OCI-M1 (cell line): ENCODE measurements at regions not wholly inside any gene's neighbourhood (a gene's known extent, or its start where the extent isn't known, plus 50 kb on each side); places are given as distances from the start of the nearest gene placed in this dataset.

ENCODE experiments used
- DNase-seq: peaks from one replicate; lab custom pipeline; 2025; lab: John Stamatoyannopoulos, UW

DNA sequence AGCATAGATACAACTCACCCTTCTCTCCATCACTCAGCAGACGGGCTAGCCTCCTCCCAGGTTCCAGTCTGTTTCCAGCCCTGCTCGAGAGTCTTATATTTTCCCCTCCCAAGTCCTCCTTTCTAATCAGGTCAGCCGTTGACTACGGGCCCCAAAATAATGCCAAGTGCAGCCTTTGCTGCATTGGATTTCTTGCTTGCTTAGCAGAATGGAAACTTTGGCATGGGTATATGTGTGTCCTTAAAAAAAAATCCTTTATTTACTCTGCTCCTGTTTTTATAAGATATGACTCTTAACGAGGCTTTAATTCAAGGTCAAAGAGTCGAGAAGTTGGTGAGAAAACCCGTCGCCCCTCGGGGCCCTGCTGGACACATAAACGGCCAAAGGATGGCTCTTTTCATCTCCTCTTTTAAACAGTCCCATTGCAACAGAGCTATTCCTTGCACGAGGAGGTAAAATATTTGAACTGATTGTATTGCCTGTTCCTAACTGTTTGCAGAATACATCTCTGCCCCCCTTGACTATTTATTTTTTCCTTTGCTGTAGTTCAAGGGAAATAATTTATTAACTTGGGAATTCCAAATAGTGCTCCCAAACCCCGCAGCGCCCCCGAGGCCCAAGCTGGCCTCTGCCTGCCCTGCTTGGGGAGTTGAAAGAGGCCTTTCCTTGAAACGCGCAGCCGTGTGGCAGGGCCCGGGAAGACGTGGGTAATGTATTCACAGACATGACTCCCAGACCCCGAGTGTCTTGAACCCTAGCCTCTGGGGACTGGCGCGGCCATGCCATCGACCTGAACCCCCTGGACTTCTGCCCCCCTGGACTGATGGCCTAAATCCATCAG lies 156.5 kb upstream of the MYL2 start:
- no peak for DNase-seq

DNA sequence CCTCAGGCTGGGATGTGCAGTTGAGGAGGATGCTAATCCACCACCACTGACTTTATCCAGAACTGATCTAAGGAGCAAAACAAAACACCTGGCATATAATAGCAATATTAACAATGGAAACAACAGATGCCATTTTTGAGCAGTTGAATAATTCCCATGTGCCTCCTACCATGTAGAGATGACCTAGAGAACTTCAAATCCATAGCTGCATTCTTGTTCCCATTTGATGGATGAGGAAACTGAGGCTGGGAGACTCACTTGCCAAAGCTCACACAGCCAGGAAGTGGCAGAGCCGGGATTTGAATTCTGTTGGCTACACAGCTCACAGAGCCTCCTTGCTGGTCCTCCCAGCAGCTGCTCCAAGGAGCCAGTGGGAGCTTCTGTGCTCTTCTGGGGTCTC lies 155.8 kb upstream of the MYL2 start:
- no peak for DNase-seq

- no peak for DNase-seq
Measured at GRCh38 chr12:111074965-111075364, 154.6 kb upstream of the MYL2 start.

DNA sequence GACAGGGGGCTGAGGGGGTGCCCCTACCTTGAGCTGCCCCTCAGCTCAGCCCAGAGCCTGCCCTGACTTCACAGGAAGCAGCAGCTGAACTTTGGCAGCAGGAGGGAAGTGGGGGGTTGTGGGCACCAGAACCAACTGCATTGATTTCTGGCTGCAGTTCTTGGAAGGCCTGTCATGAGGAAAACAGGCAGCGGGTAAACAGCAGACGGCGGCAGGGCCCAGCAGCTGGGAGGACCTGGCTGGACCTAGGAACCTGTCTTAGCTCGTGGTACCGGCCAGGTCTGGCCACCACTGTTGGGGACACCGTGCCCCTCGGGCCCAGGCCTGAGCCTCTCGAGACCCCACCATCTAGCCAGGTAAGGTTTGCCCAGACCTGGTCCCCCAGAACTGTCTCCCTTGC lies 154.2 kb upstream of the MYL2 start:
- DNase-seq: no peak

DNA sequence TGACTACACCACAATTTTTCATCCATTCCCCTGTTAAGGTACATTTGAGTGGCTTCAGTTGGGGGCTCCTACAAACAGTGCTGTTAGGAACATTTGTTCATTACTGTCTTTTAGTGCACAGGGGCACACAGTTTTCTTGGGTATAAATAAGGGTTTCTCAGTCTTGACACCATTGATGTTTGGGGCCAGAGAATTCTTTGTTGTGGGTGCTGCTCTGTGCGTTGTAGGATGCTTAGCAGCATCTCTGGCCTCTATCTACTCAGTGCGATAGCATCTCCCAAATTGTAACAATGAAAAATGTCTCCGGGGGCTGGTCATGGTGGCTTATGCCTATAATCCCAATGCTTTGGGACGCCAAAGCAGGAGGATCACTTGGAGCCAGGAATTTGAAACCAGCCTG lies 153.0 kb upstream of the MYL2 start:
- DNase-seq: no peak

- no peak for DNase-seq
Measured at GRCh38 chr12:111072299-111072698, 151.9 kb upstream of the MYL2 start.

DNA sequence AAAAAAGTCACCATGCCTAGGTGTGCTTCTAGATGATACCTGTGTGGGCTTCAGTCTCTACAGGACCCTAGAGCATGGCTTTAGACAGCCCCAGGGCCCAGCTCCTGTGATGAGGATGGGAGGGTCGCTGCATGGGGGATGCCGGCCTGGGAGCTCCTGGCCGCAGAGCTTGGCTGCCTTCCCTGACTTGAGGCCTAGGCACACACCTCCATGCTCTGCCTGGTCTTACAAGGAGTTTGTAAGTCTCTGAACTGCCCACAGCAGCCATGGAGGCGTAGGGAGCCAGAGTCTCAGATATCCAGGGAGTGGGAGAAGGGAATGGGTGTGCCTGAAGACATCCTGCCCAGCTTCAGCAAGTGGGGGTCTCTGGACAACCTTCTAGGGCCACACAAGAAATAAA lies 149.5 kb upstream of the MYL2 start:
- no peak for DNase-seq

GRCh38 chr12:111068290-111068689 lies 147.9 kb upstream of the MYL2 start:
- no peak for DNase-seq

- no peak for DNase-seq
Measured at GRCh38 chr12:111067498-111067897, 147.1 kb upstream of the MYL2 start.

DNA sequence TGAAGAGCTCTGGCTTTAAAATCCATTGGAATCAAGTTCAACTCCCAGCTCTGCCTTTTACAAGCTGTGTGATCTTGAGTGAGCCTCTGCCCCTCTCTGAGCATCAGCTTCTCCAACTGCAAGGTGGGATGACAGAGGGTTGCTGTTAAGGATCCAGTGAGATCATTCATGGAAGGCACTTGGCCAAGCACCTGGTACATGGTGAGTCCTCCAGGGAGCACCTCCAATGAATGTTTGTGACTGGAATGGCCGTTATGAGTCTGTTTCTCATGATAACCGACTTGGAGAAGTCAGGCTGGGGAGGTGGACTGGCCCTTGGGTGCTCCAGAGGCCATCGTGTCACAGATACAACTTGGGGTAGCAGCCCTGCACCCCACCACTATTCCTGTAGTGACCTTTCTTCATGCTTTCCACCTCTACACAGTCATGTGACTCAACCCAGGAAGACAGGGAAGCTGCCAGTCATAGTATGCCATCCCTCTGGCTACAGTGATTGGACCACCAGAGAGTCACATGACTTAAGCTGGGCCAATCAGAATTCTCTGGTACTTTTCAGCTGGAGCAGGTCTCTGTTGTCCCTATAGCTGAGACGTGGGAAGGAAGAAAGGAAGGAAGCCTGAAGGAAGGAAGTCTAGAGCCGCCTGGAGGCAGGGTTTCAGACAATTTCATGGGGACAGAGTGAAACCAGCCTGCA lies 146.5 kb upstream of the MYL2 start:
- DNase-seq: peak; percentile 16

DNA sequence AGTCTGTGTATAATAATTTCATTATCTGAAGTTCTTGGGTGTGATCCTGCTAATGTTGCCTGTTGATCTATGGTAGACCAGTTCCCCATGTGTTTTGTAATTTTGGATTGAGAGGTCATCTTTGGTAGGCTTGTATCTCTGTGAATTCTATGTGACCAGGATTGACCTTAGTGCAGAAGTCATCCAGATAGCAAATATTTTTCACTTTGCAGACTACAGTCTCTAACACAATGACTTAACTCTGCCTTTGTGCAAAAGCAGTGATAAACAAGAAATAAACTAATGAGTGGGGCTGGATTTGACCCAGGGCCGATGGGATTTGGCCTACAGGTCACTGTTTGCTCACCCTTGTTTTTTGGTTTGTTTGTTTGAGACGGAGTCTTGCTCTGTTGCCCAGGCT lies 144.6 kb upstream of the MYL2 start:
- no peak for DNase-seq

GRCh38 chr12:111064154-111064553 lies 143.8 kb upstream of the MYL2 start:
- no peak for DNase-seq

DNA sequence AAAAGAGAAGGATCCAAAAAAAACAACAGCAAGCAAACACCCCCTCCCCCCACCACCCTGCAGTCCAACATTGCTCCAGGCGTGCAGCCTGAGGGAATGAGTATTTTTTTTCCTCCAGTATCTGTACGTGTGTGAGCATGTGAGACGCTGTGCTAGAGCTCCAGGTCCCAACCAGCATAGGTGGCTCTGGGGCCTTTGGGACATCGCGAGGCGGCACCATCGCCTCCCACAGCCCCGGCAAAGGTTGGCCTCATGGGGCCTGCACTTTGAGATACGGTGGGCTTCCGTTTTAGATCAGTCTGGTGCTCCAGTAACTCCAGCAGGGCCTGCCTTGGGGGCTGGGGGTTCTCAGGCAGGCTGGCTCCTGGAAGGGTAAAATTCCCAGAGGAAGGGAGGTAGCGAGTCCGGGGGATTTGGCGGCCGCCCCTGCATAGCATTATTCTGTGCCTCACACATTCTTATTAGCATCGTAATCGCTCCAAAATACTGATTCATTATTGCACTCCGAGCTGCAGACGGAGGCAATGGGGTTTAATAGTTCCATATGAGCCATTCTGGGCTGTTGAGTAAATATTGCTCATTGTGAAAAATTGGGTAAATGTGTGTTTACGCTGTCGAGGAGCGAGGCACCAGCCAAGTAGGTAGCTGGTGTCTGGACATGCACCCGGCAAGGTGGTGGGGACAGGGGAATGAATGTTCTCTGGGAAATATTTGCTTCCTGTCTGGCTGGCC lies 143.1 kb upstream of the MYL2 start:
- no peak for DNase-seq

- no peak for DNase-seq
Measured at GRCh38 chr12:111057701-111058425, 137.5 kb upstream of the MYL2 start.

DNA sequence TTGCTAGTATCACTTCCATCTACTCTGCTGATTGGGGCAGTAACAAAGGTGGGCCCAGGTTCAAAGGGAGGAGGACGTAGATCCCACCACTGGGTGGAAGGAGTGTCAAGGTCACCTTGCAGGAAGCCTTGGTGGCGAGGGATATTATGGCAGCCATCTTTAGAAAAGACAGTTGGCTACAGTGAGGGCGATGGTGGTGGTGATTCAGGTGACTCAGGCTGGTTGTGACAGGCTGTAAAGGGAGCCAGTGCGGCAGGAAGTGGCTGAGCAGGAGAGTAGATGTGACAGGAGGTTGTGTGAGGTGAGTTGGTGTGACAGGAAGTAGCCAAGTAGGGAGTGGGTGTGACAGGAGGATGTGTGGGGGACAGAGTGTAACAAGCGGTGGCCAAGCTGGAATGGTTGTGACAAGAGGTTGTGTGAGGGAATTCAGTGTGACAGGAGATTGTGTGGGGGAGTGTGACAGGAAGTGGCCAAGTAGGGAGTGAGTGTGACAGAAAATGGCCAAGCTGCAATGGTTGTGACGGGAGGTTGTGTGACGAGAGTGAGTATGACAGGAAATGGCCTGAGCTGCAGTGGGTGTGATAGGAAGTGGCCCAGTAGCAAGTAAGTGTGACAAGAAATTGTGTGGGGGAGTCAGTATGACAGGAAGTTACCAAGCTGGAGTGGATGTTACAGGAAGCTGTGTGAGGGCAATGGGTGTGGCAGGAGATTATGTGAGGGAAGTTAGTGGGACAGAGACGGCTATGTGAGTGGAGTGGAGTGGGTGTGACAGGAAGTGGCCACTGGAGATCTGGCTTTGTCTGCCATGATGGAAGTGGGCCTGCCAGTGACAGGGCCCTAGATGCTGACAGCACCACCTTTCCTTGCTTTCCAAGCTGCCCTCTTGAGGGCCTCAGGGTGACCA lies 136.5 kb upstream of the MYL2 start:
- peak; percentile 36 for DNase-seq

DNA sequence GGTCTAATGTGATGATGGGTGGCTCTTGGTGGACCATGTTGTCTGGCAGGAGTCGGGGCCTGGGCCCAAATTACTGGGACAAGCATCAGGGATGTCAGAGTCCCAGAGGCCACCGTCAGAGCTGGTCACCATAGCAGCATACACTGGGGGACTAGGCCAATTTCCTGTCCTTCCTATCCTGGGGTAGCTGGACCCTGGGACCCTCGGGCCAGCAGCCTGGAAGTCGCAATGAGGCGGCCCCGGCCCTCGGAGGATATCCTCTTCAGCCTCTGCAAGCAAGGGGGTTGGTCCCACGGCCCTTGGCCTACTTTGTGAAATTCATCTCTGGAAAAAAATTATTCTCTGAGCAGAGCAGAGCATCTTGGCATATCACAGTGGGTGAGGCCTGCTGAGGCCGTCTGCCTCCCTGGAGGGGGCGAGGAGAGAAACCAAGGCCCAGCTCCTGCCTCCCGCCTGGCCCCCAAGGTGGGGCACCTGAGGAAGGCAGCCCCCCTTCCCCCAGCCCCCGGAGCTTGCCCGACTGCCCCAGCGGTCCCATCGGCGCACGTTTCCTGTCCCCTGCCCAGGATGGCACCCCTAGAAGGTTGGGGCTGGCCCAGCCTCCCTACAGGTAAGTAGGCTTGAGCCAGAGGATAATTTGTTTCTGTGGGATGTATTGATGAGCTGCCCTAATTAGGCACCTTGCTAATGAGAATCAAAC lies 135.0 kb upstream of the MYL2 start:
- no peak for DNase-seq

DNA sequence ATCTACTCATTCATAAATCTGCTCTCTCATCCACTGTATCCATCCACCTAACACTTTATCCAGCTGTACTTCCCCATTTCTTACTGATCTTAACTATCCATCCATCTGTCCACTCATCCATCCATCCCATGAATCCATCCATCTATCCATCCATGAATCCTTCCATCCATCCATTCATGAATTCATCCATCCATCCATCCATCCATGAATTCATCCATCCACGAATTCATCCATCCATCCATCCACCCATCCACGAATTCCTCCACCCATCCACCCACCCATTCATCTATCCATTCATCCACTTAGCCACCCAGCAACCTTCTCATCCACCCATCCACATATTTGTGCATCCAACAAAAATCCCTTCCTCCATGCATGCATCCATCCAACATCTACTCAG lies 128.6 kb upstream of the MYL2 start:
- DNase-seq: no peak

DNA sequence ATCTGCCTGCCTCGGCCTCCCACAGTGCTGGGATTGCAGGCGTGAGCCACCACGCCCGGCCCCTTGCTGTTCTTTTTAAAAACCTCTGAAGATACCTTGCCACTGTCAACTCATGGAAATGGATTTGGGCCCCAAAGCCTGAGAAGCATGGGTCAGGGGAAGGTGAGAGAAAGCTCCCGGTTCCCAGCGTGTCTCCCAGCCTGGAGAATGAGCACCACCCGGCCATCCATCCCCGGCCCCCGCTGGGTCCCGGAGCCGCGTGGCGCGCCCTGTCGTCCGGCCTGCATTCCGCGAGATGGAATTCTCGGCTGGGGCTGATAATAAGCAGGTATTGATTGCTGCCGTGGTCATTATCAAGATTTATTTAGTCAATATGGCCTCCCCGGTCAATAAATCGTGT lies 126.5 kb upstream of the MYL2 start:
- no peak for DNase-seq

GRCh38 chr12:111045941-111046340 lies 125.6 kb upstream of the MYL2 start:
- no peak for DNase-seq

DNA sequence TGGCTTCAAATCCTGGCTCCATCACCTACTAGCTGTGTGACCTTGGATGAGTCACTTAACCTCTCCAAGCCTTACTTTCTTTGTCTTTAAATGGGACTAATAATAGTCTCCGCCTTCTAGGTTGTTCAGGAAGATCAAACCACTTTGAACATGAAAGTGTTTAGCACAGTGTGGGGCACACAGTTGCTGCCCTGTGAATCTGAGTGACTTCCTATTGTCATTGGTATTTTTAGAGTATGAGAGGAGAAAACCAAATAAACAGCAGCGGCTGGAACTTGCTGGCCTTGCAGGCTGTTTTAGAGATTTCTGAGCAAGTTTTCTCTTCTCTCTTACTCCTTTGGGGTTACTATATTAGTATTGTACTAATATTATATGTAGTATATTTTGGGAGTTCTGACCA lies 120.7 kb upstream of the MYL2 start:
- no peak for DNase-seq

- DNase-seq: no peak
Measured at GRCh38 chr12:111040690-111041089, 120.3 kb upstream of the MYL2 start.
